ENCODE measurements at regions not wholly inside any gene's neighbourhood (a gene's known extent, or its start where the extent isn't known, plus 50 kb on each side); places are given as distances from the start of the nearest gene placed in this dataset.
"Not testable (repeated sequence)": the region's sequence is repeated elsewhere in the genome, so short reads cannot be mapped to it uniquely, and the experiment has no call there.

DNA sequence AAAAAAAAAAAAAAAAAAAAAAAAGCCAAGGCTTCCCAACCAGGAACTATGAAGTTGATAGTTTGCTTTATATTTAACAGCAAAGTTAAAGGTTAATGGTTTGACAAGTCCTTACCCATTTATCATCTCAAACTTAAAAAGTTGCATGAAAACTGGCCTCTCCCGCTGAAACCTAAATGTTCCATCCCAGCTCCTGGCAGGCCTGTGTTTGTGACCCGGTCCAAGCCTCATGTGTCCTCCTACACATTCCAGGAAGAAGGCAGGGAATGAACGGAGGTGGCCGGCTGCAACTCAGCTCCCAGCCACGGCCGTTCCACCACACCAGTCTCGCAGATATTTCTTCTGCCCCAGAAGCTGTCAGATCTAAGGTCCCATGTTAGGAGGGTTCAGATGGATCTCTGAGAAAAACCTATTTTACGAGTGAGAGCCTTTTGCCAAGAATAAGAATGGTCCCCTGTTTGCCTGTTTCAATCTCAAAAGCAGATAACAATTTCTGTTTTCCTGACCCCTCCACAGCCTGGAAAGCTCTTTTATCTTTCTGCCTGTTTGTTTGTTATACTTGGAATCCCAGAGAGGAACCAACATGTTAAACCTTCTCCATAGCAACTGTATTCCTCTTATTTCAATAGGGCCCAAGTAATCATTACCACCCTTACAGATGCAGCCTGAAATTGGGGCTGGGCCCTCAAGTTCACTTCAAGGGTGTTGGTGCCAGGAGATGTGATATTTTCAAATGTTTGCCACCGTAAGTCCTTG is 56.5 kb downstream of the KCTD12 start:
- DNase-seq (ENCODE audit: low spot score) = no peak

DNA sequence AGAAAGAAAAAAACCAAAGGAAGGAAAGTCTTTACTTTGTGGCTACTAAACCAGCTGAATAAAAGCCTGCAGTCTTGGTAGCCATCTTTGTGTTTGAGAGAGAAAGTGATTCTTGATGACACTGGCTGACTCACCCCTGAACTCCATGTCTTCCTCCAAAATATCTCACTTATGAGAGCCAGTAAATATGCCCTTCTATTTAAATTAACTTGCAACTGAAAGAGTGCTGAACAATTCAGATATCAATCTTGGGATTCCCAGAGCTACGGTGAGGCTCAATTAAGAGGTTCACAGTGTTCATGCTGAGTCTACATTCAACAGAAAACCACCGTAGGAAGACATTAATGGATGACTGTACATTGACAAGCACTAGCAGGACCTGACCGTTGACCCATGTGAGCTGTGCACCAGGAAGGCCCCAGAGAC is 57.9 kb downstream of the KCTD12 start:
- no peak for DNase-seq (ENCODE audit: low spot score)

DNA sequence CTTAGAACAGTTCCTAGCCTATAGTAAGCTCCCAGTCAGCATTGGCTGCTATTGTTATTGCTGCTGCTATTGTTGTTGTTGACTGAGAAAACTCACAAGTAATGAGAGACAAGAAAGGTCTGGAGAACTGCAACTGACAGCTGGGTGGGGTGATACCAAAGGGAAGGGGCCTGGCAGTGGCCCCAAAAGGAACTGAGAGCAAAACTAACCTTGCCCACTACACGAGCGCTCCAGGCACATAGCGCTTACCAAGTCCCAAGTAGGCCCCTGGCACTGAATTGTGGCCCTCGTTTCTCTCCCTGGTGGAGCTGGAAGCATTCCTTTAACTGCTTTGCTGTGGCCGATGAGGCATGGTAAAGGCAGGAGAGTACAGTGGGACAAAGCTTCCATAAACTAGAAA is 59.7 kb downstream of the KCTD12 start:
- DNase-seq (ENCODE audit: low spot score) = no peak

DNA sequence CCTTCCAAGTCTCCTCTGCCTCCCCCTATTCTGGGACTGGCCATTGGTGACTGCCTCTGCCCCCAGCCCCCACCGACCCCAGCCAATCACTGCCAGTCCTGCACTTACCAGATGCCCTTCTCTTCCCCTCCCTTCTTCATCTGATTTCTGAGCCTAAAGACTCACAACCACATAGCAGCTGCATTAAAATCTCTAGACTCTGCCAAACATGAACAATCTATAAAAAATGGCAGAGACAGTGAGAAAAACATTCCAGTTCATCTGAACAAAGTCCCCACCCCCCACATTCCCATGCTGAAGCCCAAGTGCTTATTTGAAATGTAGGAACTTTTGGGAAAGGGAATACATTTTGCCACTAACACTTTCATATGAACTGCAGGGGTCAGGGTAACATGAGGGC is 60.8 kb downstream of the KCTD12 start:
- DNase-seq (ENCODE audit: low spot score) = no peak

DNA sequence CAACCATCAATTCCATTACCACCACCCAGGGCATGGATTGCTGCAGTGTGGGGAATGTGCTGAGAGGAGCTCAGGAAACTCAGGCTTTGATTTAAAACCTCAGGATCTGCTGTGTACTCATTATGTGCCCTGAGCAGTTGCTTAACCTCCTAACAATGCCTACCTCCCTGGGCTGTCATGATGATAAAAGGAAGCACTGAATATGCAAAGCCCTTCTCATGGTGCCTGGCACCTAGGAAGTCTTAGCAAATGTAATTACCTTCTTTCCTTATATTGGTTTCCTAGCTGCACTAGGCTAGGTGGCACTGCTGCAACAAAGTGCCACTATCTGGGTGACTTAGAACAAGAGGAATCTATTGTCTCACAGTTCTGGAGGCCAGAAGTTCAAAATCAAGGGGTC is 62.2 kb downstream of the KCTD12 start:
- DNase-seq (ENCODE audit: low spot score) = no peak

DNA sequence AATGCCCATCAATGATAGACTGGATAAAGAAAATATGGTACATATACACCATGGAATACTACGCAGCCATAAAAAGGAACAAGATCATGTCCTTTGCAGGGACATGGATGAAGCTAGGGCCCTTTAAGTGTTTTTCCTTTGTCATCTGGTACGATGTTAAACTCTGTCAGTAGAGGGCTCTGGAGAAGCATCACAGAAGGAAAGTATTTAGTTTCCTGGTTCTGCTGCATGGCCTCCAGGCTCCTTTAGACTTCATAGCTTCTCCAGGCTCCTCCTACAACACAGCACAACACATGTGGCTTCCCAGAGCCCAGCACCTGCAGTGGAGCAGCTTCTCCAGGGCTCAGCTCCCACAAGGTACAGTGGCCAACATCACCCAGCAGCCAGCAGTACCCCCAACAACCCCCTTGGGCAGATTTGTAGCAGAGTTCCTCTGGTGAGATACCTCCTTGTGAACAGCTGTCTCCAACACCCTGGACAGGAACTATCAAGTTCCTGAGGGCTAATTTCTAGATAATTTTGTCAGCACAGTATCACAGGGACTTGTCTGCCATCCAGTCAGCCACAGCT is 63.4 kb downstream of the KCTD12 start:
- DNase-seq (ENCODE audit: low spot score) = peak; percentile 37

DNA sequence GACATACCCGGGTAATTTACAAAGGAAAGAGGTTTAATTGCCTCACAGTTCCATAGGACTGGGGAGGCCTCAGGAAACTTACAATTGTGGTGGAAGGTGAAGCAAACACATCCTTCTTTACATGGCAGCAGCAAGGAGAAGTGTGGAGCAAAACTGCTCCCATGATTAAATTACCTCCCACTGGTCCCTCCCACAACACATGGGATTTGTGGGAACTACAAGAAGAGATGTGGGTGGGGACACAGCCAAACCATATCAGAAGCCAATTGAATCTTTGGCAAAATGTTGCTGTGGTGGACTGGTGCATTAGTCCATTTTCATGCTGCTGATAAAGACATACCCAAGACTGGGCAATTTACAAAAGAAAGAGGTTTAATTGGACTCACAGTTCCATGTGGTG is 65.0 kb downstream of the KCTD12 start:
- not testable (repeated sequence) for DNase-seq (ENCODE audit: low spot score)

DNA sequence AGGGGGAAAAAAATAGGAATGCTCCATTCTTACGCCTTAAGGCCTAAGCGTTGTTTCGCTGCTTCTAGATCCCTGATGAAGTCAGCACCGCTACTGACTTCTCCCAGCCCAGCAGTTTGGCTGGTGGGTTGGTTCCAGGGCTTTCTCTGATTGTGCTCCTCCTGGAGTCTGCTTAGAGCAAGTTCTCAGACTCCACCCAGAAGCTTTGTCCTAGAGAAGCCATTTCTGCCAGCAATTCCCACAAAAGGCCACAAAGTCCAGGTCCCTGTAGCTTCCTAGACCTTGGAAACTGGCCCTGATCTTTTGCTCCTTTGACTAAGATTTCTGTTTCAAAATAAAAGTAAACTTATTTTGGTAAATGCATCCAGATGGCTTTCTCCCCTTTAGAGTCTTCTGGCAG is 65.4 kb downstream of the KCTD12 start:
- no peak for DNase-seq (ENCODE audit: low spot score)

DNA sequence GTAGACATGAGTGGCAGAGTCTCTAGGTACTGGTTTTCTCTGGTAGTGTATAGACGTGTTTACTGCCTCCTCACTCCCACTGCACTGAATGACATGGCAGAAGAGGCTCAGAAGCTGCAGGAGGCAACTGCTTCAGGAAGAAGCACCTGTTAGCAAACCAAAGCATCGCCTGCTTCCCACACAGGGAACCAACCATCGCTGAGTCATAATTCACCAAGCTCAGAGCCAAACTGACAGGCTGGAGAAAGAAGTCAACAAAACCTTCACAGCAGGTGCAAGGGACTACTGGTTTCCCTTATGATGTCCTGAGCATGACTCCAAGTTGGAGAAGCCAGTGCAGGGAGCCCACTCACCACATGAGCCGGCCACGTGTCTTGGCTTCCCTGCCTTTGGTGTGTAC is 69.8 kb downstream of the KCTD12 start:
- no peak for DNase-seq (ENCODE audit: low spot score)

DNA sequence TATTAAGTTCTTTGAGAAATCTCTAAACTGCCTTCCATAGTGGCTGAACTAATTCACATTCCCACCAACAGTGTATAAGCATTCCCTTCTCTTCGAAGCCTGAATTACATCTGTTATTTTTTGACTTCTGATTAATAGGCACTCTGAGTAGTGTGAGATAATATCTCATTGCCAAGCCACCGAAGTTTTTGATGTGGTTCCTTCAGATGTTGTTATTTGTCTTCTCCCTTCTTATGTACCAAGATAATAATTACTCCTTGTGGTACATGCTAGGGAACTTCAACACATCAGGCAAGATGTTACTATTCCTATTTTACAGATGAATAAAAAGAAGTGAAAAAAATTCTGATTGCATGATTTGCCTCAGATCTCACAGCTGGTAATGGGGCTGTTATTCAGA is 70.9 kb downstream of the KCTD12 start:
- DNase-seq (ENCODE audit: low spot score) = no peak

DNA sequence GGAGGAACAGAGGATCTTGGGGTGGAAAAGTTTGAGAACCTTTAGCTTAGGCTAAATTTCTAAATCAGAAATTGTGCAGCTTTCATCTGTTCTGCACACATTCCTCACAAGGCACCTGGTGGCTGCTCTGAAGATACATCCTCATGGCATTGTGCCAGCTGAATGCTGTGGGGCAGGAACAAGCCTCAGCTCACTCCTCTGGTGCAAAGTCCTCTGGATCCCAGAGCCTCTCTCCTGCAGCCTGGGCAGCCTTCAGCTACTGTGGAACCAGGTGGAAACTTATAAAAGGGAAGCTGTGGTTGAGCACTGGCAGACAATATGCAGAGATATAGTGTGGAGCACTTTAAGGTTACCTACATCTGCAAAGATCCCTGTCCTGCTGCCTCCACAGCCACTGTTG is 72.3 kb downstream of the KCTD12 start:
- DNase-seq (ENCODE audit: low spot score) = no peak

DNA sequence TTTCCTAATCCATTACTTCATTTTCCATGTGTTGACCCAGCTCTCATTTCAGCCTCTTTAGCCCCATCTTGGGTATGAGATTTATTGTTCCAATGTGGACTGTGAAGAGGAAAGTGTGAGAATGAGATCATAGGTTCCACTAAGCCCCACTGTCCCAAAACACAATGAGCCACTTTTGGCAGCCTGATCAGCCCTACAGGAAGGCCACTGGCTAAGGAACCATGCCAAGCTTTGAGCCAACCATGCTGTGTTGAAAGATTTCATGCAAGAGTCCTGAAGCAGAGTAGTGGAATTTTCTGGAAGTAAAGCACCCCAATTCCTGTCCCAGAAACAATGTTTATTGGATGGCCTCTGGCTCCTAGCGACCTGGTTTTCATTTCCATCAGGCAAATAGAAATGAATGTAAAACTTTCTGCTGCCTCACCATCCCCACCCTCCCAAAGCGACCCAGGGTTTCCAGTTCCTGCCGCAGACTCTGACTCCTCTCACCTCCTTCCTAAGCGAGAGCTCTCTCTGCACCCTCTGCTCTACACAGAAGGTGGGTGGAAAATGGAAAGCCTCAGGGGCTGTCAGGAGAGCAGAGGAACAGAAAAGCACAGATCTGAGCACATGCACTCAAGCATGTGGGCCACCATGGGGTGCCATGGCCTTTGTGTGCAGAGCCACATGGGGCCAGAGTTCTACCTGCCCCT is 73.1 kb downstream of the KCTD12 start:
- DNase-seq (ENCODE audit: low spot score) = no peak

DNA sequence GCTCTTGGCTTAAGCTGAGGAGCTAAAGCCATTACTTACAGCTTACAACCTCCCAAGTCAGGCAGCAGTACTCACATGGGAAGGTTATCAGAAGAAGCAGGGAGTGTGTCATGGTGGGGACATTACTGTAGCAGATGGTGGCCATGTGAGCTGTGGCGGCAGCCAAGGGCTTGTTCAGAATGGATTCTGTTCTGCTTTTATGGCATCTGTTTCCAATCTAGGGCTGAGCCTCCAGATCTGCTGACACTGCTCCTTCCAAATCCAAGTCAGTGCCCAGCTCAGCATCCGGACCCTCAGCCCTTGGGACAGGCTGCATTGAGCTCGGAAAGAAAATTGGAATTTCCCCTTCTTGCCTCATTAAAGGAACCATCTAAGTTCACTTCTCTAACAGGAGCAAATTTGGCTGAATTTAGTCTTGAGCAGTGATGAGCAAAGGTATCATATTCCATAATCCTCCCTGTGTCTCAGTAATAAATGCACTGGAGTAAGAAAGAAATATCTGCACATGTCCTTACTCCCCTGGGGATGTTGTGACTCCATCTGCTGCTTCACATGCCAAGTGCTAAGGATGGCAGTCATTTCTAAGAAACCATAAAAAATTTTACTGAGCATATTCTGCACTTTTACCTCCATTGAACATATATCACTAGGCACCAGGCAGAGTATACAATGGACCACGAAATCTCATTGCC is 73.9 kb downstream of the KCTD12 start:
- DNase-seq (ENCODE audit: low spot score) = peak; percentile 69

DNA sequence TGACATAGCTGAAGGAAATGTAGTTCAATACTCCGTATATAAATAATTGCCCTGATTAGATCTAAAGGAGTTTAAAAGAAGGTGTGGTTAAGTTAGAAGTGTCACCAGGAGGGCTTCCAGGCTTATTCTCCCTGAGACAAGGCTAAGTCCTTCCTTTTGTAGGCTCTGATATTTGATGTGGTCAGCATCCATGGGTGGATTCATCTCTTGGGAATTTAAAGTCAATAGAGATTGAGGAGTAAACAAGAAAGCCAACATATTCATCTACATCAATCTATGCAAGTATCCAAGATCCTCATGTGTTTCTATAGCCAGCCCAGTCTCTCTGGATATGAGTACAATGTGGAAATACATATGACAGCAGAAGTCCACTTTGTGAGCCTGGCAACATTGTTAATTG is 76.8 kb downstream of the KCTD12 start:
- DNase-seq (ENCODE audit: low spot score) = no peak

DNA sequence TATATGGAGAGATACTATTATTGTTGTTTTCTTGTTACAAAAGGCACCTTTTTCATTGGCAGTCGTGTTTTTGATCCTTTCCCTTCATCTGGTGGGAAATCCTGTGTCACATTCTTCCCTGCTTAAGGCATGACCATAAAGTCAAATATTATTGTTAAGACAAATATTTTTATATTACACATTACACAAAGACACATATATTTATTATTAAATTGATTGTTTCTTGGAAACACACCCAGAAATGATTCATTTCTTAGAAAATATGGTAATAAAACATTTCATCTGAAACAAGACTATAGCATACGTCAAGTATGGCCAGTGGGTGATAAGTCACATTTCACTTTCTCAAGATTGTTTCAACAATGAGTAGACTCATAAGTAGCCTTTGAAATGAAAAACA is 77.3 kb downstream of the KCTD12 start:
- no peak for DNase-seq (ENCODE audit: low spot score)

DNA sequence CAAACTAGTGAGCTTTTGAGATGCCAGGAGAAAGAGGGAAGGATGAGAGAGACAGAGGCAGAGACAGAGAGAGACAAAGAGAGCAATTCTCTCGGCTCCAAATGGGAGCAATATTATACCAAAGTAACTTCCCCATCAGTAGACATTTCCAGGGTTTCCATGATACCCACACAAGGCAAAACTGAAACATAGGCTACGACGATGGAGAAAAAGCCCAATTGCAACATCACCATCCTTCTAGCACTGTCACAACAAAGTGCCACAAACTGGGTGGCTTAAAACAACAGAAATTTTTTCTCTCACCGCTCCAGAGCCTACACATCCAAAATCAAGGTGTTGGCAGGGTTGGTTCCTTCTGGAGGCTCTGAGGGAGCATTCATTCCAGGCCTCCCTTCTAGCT is 81.4 kb downstream of the KCTD12 start:
- DNase-seq (ENCODE audit: low spot score) = no peak

DNA sequence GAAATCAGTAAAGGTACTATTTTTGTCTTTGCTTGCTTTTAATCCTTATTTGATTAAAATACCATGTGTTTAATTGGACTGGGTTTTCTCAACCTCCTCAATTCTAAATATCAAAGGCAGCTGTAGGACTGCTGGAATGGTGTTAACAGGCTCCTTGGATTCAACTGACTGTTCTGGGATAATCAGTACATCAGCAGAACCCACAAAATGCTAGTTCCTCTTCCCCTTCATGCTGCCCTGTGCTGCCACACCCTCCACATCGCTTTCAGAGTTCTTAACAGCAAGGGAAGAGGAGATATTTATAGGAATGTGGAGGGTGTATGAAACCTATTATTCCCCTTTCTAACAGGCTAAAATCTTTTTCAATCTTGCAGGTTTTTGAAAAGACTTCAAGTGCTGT is 82.4 kb downstream of the KCTD12 start:
- DNase-seq (ENCODE audit: low spot score) = peak; percentile 61

DNA sequence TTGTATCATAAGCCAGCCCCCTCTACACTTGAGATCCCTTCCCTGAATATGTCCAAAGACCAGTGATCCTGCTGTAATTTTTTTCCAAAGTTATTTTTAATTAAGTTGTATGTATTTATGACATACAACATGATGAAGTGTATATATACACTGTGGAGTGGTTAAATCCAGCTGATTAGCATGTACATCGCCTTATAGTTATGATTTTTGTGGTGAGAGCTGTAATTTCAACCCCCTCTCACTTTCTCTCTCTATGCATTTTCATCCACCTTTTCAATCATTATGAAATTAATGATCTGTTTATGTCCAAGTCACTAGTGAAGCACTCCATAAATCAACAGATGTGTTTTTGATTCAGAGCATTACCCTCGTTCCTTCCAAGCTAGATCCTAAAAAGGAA is 85.3 kb downstream of the KCTD12 start:
- no peak for DNase-seq (ENCODE audit: low spot score)

DNA sequence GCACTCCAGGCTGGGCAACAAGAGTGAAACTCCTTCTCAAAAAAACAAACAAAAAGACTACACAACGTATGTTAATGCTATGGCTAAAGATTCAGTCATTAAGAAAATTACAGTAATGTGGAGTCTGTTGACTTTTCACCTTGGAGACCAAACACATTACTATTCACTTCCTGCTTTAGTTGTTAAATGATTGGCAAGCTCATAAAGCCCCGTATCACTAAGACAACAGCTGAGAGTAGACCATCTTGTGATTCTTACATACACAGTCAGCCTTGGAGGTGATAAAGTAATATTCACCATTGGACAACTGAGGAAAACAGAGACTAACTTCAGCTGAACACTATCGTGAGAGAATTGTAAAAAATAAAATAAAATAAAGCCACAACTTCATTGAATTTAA is 86.5 kb downstream of the KCTD12 start:
- DNase-seq (ENCODE audit: low spot score) = no peak

DNA sequence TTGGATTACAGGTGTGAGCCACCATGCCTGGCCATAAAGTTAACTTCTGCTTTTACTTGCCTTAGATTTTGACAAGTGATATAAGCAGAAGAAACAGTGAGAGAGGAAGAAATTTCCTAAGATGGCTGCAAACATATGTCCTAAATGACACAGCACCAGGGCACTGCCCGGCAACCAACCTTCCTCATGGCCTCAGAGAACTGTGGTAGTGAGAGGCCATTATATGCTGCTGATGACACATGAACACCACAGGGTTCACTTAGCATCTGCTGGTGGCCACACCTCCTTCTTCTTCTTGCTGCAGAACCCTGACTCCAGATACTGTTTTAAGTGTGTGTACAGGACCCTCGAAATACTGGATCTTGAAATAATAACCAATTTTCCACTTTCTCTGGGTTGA is 88.2 kb downstream of the KCTD12 start:
- DNase-seq (ENCODE audit: low spot score) = no peak

DNA sequence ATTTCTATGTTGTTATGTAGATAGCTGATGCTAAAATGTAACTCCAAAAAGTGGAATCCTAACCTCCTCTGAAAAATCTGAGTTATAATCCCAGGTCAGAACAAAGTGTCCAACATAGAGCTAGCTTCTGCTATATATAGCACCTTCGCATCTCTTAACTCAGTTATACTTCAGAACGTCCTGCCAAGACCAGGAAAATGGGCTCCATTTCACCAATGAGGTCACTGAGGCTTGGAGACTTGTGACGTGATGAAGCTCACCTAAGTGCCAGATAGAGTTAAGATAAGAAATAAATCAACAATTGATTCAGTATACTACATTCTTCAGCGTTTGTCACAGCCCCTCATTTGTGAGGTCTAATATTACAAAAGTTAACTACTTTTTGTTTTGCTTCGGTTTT is 88.8 kb downstream of the KCTD12 start:
- DNase-seq (ENCODE audit: low spot score) = no peak

DNA sequence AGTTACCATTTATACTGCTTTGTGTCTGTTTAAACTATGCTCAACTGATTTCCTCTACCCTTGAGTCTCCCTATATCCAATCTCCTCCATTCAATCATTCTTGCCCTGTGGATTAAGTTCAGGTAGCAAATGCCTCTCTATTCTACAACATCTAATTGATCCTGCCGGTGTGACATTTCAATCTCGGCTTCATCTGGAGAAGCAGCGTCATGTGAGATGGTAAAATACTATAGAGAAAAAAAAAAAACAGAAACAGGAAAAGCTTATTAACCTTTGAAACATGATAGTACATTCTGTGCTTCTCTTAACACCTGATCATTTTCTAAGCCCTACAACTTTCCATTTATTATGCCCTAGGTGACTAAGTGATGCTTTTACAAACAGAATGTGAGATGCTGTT is 89.4 kb downstream of the KCTD12 start:
- no peak for DNase-seq (ENCODE audit: low spot score)

All from SK-N-DZ (cell line).